OCI-LY7 (cell line): ENCODE measurements at regions not wholly inside any gene's neighbourhood (a gene's known extent, or its start where the extent isn't known, plus 50 kb on each side); places are given as distances from the start of the nearest gene placed in this dataset.

Source experiments
- BruUV-seq: library from RNA; stranded (reverse); fragments of 400-500 nt; replicated peaks from 2 replicates; lab custom pipeline; 2021; lab: Mats Ljungman, UMichigan
- CTCF ChIA-PET: fragments of 300-600 bp; sonication (Branson Sonifier 250); formaldehyde crosslinking; loops from one replicate; lab custom pipeline; 2022; ENCODE audit warnings: antibody characterized with exemption; ENCODE audit not compliant: unreplicated experiment; lab: Charles Lee
- POLR2A ChIA-PET: fragments of 300-600 bp; sonication (Branson Sonifier 250); formaldehyde crosslinking; loops from one replicate; lab custom pipeline; 2022; ENCODE audit warnings: antibody characterized with exemption; lab: Charles Lee
- DNase-seq: peaks from one replicate; pipeline ENCODE4 v3.0.0-alpha.2; 2015; ENCODE audit warnings: low spot score
- H2AFZ ChIP-seq: fragments of 200-600 bp; sonication (generic), shearing (Covaris generic); 2 replicates; pipeline ENCODE4 v1.6.1; 2014; ENCODE audit warnings: mild to moderate bottlenecking, antibody characterized with exemption, low read length, moderate library complexity
- H3K27ac ChIP-seq: fragments of 200-600 bp; sonication (generic); 2 replicates; pipeline ENCODE4 v1.5.1; 2014; ENCODE audit warnings: mixed run types, low read depth, mild to moderate bottlenecking, moderate library complexity, low read length, inconsistent platforms; ENCODE audit not compliant: poor library complexity, severe bottlenecking
- H3K36me3 ChIP-seq: fragments of 200-600 bp; sonication (generic); 2 replicates; pipeline ENCODE4 v1.6.1; 2014; ENCODE audit warnings: mild to moderate bottlenecking, antibody characterized with exemption, low read length, moderate library complexity, mixed read lengths; ENCODE audit not compliant: insufficient read depth
- H3K4me1 ChIP-seq: fragments of 200-600 bp; sonication (generic); 2 replicates; pipeline ENCODE4 v1.5.1; 2014; ENCODE audit warnings: mild to moderate bottlenecking, low read length; ENCODE audit not compliant: insufficient read depth, poor library complexity, severe bottlenecking
- H3K4me2 ChIP-seq: fragments of 200-600 bp; sonication (generic); 2 replicates; pipeline ENCODE4 v1.6.1; 2014; ENCODE audit warnings: mild to moderate bottlenecking, low read length
- H3K4me3 ChIP-seq: fragments of 200-600 bp; sonication (generic); 2 replicates; pipeline ENCODE4 v1.5.1; 2014; ENCODE audit warnings: mild to moderate bottlenecking, low read depth, low read length; ENCODE audit not compliant: poor library complexity, severe bottlenecking
- H3K79me2 ChIP-seq: fragments of 200-600 bp; sonication (generic); 2 replicates; pipeline ENCODE4 v1.6.1; 2016; ENCODE audit warnings: low read depth, mild to moderate bottlenecking, low read length, moderate library complexity, mixed read lengths; ENCODE audit not compliant: insufficient read depth
- H3K9me2 ChIP-seq: fragments of 200-600 bp; sonication (generic); 2 replicates; pipeline ENCODE4 v1.6.1; 2016; ENCODE audit warnings: mild to moderate bottlenecking, low read length, mixed read lengths; ENCODE audit not compliant: insufficient read depth
- H3K9me3 ChIP-seq: fragments of 200-600 bp; sonication (generic); 2 replicates; pipeline ENCODE4 v1.6.1; 2014; ENCODE audit warnings: mild to moderate bottlenecking, mixed run types, low read length, mixed read lengths
- H4K20me1 ChIP-seq: fragments of 200-600 bp; sonication (generic); 2 replicates; pipeline ENCODE4 v1.6.1; 2014; ENCODE audit warnings: mild to moderate bottlenecking, antibody characterized with exemption, low read length, moderate library complexity, mixed read lengths; ENCODE audit not compliant: insufficient read depth
- CTCF ChIP-seq: fragments of 200-600 bp; sonication (generic); conservative IDR thresholded peaks from 2 replicates; pipeline ENCODE4 v1.5.1; 2014; ENCODE audit warnings: mild to moderate bottlenecking, antibody characterized with exemption, low read length, moderate library complexity, mixed read lengths
- EZH2phosphoT487 ChIP-seq: fragments of 200-600 bp; sonication (generic); IDR thresholded peaks from 2 replicates; pipeline ENCODE4 v1.6.1; 2018; ENCODE audit warnings: low read depth, borderline replicate concordance, mild to moderate bottlenecking, mixed run types, antibody characterized with exemption, low read length, moderate library complexity, mixed read lengths
- intact Hi-C: fragments of 100-400 bp; cut with micrococcal nuclease; formaldehyde crosslinking; loops from one replicate; pipeline ENCODE4 v1.10.0; 2022; ENCODE audit not compliant: unreplicated experiment

- TF ChIP-seq EZH2phosphoT487 = no peak
- peak; percentile 90 for TF ChIP-seq CTCF
- Histone ChIP-seq H3K4me2 (no peak overlapping the region), H2AFZ (no peak overlapping the region), H3K4me3 (no peak overlapping the region), H4K20me1 (no peaks in the 10 kb centered on the region), H3K4me1 (no peaks in the 10 kb centered on the region), H3K79me2 (no peaks in the 10 kb centered on the region), H3K36me3 (no peaks in the 10 kb centered on the region), H3K27ac (no peak overlapping the region), H3K9me3 (no peaks in the 10 kb centered on the region), H3K9me2 (no peaks in the 10 kb centered on the region)
- CTCF ChIA-PET = no interaction called here
- peak; percentile 27 for DNase-seq
- BruUV-seq = no TSS peak
- POLR2A ChIA-PET = interaction anchor here (0.6 kb wide), 1 partner anchor 849 kb away, joined by 7 read pairs; no protein-coding TSS in a partner anchor
- intact Hi-C loops = no loop called here
Observed at GRCh38 chr6:97437087-97437486, 154.1 kb upstream of the MMS22L start.

- Histone ChIP-seq H3K9me3 (no peaks in the 10 kb centered on the region), H3K4me1 (no peaks in the 10 kb centered on the region), H3K4me2 (no peak overlapping the region), H3K27ac (no peak overlapping the region), H3K4me3 (no peak overlapping the region), H3K79me2 (no peaks in the 10 kb centered on the region), H3K36me3 (no peaks in the 10 kb centered on the region), H2AFZ (no peak overlapping the region), H4K20me1 (no peaks in the 10 kb centered on the region), H3K9me2 (no peaks in the 10 kb centered on the region)
- BruUV-seq = no TSS peak
- intact Hi-C loops = no loop called here
- ChIA-PET POLR2A (interaction anchor here (0.6 to 1.6 kb wide), 2 partner anchors 10 to 14 kb away, joined by 3 read pairs; no protein-coding TSS in a partner anchor), CTCF (no interaction called here)
- no peak for DNase-seq
- TF ChIP-seq CTCF (no peak), EZH2phosphoT487 (no peak)
Observed at GRCh38 chr6:97438011-97438671, 155.1 kb upstream of the MMS22L start.

GRCh38 chr6:97440590-97441176 is 157.7 kb upstream of the MMS22L start:
- no TSS peak for BruUV-seq
- H3K4me2 ChIP-seq = no peak overlapping the region
- H3K4me3 ChIP-seq = no peak overlapping the region
- H3K36me3 ChIP-seq = no peaks in the 10 kb centered on the region
- no peaks in the 10 kb centered on the region for H3K9me2 ChIP-seq
- H4K20me1 ChIP-seq = no peaks in the 10 kb centered on the region
- H3K27ac ChIP-seq = no peak overlapping the region
- no peaks in the 10 kb centered on the region for H3K9me3 ChIP-seq
- ChIA-PET CTCF (no interaction called here), POLR2A (interaction anchor here (0.7 kb wide), 1 partner anchor 1705 kb away, joined by 3 read pairs; no protein-coding TSS in a partner anchor)
- intact Hi-C loops = no loop called here
- TF ChIP-seq CTCF (peak; percentile 31; the same call in 1 of the 2 replicates), EZH2phosphoT487 (no peak)
- no peaks in the 10 kb centered on the region for H3K4me1 ChIP-seq
- H2AFZ ChIP-seq = no peak overlapping the region; the same call in 1 of the 2 replicates
- H3K79me2 ChIP-seq = no peaks in the 10 kb centered on the region
- peak; percentile 2 for DNase-seq
